Type B pancreatic cell (in vitro differentiated cells): ENCODE measurements at regions not wholly inside any gene's neighbourhood (a gene's known extent, or its start where the extent isn't known, plus 50 kb on each side); places are given as distances from the start of the nearest gene placed in this dataset.

Experiments
- DNase-seq: peaks from one replicate; pipeline ENCODE4 v3.0.0; 2021; ENCODE audit warnings: mixed read lengths; ENCODE audit not compliant: unreplicated experiment; ENCODE audit errors: extremely low spot score
- H3K27ac Mint-ChIP-seq: 2 replicates; pipeline ENCODE4 v1.8.0; 2021; ENCODE audit warnings: mild to moderate bottlenecking, mixed read lengths
- H3K27me3 Mint-ChIP-seq: 2 replicates; pipeline ENCODE4 v1.8.0; 2021; ENCODE audit warnings: mixed read lengths
- H3K36me3 Mint-ChIP-seq: 2 replicates; pipeline ENCODE4 v1.8.0; 2021; ENCODE audit warnings: mixed read lengths
- H3K4me1 Mint-ChIP-seq: one replicate; pipeline ENCODE4 v1.8.0; 2021; ENCODE audit warnings: mixed read lengths; ENCODE audit not compliant: unreplicated experiment
- H3K4me3 Mint-ChIP-seq: 2 replicates; pipeline ENCODE4 v1.8.0; 2021; ENCODE audit warnings: mild to moderate bottlenecking, mixed read lengths
- H3K9me3 Mint-ChIP-seq: 2 replicates; pipeline ENCODE4 v1.8.0; 2021; ENCODE audit warnings: mixed read lengths
- CTCF ChIP-seq: fragments of 200-600 bp; sonication (generic); conservative IDR thresholded peaks from 2 replicates; pipeline ENCODE4 v1.5.0; 2021; ENCODE audit warnings: antibody characterized with exemption, mild to moderate bottlenecking

- Mint-ChIP-seq H3K4me3 (no peak overlapping the region), H3K27me3 (no peaks in the 10 kb centered on the region), H3K9me3 (no peaks in the 10 kb centered on the region), H3K27ac (no peak overlapping the region), H3K36me3 (no peaks in the 10 kb centered on the region), H3K4me1 (peaks cover 7% of the 10 kb centered on the region)
- DNase-seq: no peak
- no peak for TF ChIP-seq CTCF
Observed at GRCh38 chr7:19302731-19303130, 157.5 kb upstream of the FERD3L start.

GRCh38 chr7:19296617-19297016, 151.4 kb upstream of the FERD3L start:
- Mint-ChIP-seq H3K9me3 (no peaks in the 10 kb centered on the region), H3K4me3 (no peak overlapping the region), H3K27ac (no peak overlapping the region), H3K36me3 (no peaks in the 10 kb centered on the region), H3K27me3 (no peaks in the 10 kb centered on the region), H3K4me1 (peaks cover 4% of the 10 kb centered on the region)
- no peak for TF ChIP-seq CTCF
- DNase-seq: no peak

- Mint-ChIP-seq H3K27me3 (no peaks in the 10 kb centered on the region), H3K4me3 (no peak overlapping the region), H3K27ac (no peak overlapping the region), H3K4me1 (no peaks in the 10 kb centered on the region), H3K36me3 (no peaks in the 10 kb centered on the region), H3K9me3 (no peaks in the 10 kb centered on the region)
- no peak for DNase-seq
- no peak for TF ChIP-seq CTCF
Observed at GRCh38 chr7:19295376-19295775, 150.2 kb upstream of the FERD3L start.

GRCh38 chr7:19294619-19295018, 149.4 kb upstream of the FERD3L start:
- no peak for TF ChIP-seq CTCF
- H3K27ac Mint-ChIP-seq: no peak overlapping the region
- no peaks in the 10 kb centered on the region for H3K4me1 Mint-ChIP-seq
- no peak overlapping the region for H3K4me3 Mint-ChIP-seq
- no peaks in the 10 kb centered on the region for H3K27me3 Mint-ChIP-seq
- no peak for DNase-seq
- H3K9me3 Mint-ChIP-seq: no peaks in the 10 kb centered on the region
- H3K36me3 Mint-ChIP-seq: no peaks in the 10 kb centered on the region

GRCh38 chr7:19293431-19293830, 148.2 kb upstream of the FERD3L start:
- Mint-ChIP-seq H3K27me3 (no peaks in the 10 kb centered on the region), H3K4me1 (no peaks in the 10 kb centered on the region), H3K4me3 (no peak overlapping the region), H3K27ac (no peak overlapping the region), H3K9me3 (no peaks in the 10 kb centered on the region), H3K36me3 (no peaks in the 10 kb centered on the region)
- DNase-seq: no peak
- TF ChIP-seq CTCF: no peak

GRCh38 chr7:19290968-19291367, 145.7 kb upstream of the FERD3L start:
- H3K4me3 Mint-ChIP-seq: no peak overlapping the region
- DNase-seq: no peak
- no peaks in the 10 kb centered on the region for H3K27me3 Mint-ChIP-seq
- no peak overlapping the region for H3K27ac Mint-ChIP-seq
- H3K9me3 Mint-ChIP-seq: no peaks in the 10 kb centered on the region
- H3K36me3 Mint-ChIP-seq: no peaks in the 10 kb centered on the region
- TF ChIP-seq CTCF: no peak
- H3K4me1 Mint-ChIP-seq: no peaks in the 10 kb centered on the region
